Activated CD4-positive, CD25-positive, alpha-beta regulatory T cell treated with anti-CD3 and anti-CD28 coated beads, Interleukin-2, amount 50 U/mL, for 24 hours (primary cell): ENCODE measurements at regions not wholly inside any gene's neighbourhood (a gene's known extent, or its start where the extent isn't known, plus 50 kb on each side); places are given as distances from the start of the nearest gene placed in this dataset.
A peak's percentile ranks its signal among the peaks of the same experiment; 100 is the strongest.

Source experiments
- ATAC-seq, 2 donors: fragments of 150-1000 bp; cut with Tn5 transposase; one replicate each; pipeline ENCODE4 v1.10.0; 2021; ENCODE audit warnings: mild to moderate bottlenecking in 1 of 2, moderate library complexity in 1 of 2

- ATAC-seq = no peak
Measured at GRCh38 chr16:79728048-79728922, 127.7 kb upstream of the MAF start.

GRCh38 chr16:79726902-79727301 is 126.4 kb upstream of the MAF start:
- no peak for ATAC-seq

DNA sequence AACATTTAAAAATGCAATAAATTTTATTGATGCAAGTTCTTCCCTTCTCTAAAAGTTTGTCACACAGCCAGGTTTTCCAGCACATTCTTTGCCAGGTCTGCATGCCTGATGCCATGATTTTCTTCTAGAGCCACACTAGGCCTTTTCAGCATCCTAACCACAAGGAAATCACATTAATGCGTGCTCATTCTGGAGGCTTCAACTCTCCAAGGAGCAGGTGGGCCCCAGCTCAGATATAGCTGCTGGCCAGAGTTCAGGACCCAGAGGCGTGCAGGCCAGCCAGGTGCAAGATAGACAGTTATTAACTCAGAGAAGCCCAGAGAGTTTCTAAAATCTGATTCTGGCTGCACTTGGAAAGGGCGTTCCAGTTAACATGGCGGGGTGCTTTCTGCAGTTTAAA is 124.5 kb upstream of the MAF start:
- ATAC-seq = no peak

GRCh38 chr16:79723583-79724168 is 123.1 kb upstream of the MAF start:
- ATAC-seq = no peak

GRCh38 chr16:79721270-79721669 is 120.7 kb upstream of the MAF start:
- no peak for ATAC-seq

GRCh38 chr16:79717333-79718137 is 117.0 kb upstream of the MAF start:
- peak in 1 of 2 donors; percentile 30 for ATAC-seq

GRCh38 chr16:79716645-79717332 is 116.3 kb upstream of the MAF start:
- ATAC-seq = peak in 1 of 2 donors; percentile 39

DNA sequence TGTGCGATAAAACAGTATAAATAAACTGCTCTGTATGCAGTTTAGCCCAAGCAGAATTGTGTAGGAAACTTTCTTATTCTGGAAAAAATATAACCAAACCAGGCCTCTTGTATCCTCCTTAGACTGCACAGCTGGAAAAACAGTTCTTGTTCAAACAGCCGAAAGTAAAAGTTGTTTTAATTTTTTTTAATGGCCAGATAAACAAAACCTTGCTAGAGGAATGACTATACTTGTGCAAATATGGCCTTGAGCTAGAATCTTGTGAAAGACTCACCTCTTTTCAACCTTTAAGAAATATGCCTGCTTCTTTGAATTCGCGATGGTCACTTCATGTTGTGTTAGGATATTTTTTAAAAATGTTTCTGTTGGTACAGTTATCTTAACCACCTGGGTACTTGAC is 114.5 kb upstream of the MAF start:
- no peak for ATAC-seq

- ATAC-seq = no peak
Measured at GRCh38 chr16:79714440-79714839, 113.9 kb upstream of the MAF start.

DNA sequence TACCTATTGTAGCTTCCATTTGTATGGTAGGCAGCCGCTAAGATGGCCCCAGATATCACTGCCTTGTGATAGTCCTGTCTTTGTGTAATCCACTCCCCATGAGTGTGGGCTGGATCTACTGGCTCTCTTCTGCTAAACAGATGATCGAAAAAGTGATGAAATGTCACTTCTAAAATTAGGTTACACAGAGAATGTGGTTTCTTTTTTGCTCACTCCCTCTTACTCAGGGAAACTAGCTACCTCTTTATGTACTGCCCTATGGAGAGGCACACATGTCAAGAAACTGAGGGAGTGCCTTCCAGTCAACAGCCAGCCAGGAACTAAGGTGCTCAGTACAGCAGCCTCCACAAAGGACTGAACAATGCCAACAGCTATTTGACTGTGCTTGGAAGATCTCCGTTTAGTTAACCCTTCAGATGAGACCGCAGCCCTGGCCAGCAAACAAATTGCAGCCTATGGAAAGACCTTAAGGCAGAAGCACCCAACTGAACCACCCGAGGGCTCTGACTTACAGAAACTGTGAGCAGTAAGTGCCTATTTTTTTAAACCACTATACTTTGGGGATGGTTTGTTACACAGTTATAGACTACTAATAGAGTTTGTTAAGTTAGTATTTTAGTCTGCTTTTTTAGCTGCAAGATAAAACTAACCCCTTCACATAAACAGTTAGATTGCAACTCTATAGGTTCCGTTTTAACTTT is 113.2 kb upstream of the MAF start:
- ATAC-seq = peak; percentile 28 to 62

GRCh38 chr16:79712276-79712675 is 111.7 kb upstream of the MAF start:
- no peak for ATAC-seq

- ATAC-seq = no peak
Measured at GRCh38 chr16:79707876-79708275, 107.3 kb upstream of the MAF start.

GRCh38 chr16:79703066-79703465 is 102.5 kb upstream of the MAF start:
- no peak for ATAC-seq

DNA sequence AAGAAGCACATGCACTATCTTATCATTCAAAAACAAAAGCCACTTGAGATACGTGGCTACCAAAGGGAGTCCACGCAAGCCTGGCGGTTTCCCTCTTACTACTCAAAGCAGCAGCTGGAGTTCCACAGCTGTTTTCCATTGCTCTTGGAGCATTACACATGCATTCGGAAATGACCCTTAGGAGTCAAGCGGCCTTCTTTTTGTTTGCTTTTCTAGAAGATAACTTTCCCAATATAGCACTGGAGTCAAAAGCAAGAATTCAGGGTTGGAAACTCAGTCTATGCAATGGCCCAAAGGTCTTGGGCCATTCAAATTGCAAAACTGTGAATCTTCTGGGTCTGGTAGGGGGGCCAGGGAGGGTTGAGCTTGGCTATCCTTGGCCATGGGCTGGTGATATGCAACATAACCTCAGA is 97.8 kb upstream of the MAF start:
- no peak for ATAC-seq

DNA sequence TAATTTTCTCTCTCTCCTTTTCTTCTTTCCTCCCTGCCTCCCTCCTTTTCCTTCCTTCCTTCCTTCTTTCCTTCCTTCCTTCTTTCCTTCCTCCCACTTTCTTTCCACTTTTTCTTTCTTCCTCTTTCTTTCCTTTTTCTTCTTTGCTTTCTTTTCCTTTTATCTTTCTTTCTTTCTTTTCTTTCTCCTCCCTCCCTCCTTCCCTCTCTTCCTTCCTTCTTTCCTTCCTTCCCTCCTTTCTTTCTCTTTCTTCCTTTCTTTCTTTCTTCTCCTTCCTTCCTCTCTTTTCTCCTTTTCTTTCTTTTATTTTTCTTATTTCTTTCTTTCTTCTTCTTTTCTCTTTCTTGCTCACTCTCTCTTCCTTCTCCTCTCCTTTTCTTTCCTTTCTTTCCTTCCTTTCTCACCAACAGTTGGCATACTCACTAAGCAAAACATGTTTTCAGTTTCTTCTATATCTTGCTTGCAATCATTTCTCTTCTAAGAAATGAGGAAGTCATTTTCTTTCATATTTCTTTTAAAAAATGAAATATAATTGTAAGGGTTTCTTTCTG is 97.1 kb upstream of the MAF start:
- no peak for ATAC-seq

DNA sequence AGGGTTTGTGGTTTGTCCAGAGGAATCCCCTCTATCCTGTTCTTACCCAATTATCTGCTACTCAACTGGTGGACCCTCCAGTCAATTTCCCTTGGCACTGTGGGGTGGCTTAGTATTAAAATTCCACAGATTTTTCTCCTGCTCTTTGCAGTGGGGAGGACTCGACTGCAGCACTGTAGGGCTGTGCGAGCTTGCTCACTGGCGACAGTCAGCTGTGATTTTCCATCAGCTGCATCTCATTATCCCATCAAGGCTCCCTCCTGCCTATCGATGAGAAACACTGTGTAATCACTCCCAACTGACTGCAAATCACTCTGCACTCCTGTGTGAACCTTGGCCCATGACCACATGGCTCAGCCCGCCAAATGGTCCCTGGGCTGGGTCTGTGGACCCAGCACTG is 90.5 kb upstream of the MAF start:
- no peak for ATAC-seq

GRCh38 chr16:79690159-79690558 is 89.6 kb upstream of the MAF start:
- ATAC-seq = no peak

DNA sequence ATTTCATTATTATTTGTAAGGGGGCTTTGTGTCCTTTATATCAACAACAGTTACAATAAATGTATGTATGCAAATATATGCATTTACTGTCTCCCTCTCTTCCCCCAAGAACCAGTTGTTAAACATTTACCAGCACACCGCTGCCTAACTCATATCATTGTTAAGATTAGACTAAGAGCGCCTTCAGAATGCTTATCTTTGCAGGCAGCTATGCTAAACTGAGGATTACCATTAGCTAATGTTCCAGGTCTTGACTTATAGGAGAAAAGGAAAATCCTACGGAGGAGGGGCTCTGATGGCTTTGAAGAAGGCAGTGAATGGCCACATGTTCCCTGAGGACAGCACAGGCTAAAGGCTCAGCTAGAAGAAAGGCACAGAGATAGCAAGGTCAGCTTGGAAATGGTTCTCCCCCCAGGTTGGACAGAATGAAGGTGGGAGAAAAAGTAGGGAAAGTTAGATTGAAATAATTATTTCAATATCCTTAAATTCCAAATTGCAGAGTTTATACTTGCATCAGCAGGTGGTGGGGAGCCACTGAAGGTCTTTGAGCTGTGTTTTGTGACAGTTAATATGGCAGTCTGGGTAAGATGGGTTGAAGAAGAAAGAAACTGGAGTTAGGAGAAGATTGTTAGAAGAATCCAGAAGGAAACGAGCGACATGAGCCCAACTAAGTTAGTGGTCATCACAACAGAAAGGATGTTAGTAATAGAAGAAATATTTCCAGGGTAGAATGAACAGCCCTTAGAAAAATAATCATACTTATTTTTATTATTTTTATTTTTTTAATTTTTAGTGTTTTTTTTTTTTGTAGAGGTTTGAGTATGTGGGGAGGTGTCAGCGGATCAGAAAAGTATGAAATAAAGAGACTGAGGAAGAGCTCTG is 87.0 kb upstream of the MAF start:
- no peak for ATAC-seq

DNA sequence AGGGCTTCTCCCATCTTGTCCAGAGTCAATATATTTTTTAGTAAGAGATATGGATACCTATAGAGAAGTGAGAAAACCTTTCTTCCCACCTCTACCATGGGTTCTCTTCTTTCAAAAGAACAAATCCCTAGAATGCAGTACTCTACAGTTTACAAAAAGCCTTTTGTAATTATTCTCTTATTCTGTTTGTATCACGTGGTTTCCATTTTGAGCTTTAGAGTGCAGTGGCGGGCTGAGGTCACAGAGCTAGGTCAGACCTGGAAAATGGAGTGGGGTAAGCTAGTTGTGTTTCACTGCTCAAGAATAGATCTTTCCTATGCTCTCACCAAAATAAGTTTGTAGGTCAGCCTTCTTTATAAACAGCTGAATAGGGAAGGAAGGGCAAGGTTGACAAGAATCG is 85.3 kb upstream of the MAF start:
- no peak for ATAC-seq

DNA sequence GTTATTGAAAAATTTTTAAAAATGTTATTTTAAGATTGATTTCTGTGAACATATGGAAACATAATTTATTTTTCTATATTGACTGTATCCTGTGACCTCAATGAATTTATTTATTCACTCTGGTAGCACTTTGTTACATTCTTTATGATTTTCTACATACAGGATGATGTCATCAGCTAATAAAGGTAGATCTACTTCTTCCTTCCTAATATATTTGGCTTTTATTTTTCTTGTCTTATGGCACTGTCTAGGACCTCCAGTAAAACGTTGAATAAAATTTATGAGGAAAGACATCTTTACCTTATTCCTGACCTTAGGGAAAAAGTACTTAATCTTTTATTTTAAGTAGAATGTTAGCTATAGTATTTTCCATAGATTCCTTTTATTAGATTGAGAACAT is 78.8 kb upstream of the MAF start:
- ATAC-seq = no peak
